ENCODE measurements at regions not wholly inside any gene's neighbourhood (a gene's known extent, or its start where the extent isn't known, plus 50 kb on each side); places are given as distances from the start of the nearest gene placed in this dataset.

GRCh38 chr17:77489239-77489892, 348.6 kb downstream of the SEC14L1 start:
- TF ChIP-seq CTCF (IDR thresholded peaks at IDR 0.05) (no peak), EP300 (IDR thresholded peaks at IDR 0.05) (no peak), POLR2A (IDR thresholded peaks at IDR 0.05) (no peak)

All from upper lobe of left lung (tissue), 4 donors.